HL-60 (cell line): ENCODE measurements at regions not wholly inside any gene's neighbourhood (a gene's known extent, or its start where the extent isn't known, plus 50 kb on each side); places are given as distances from the start of the nearest gene placed in this dataset.

Experiments used
- GABPA ChIP-seq: IDR thresholded peaks from 2 replicates; pipeline ENCODE4 v1.6.1; 2012; ENCODE audit warnings: low read depth
- TF ChIP-seq, protein P1 (sequence below): IDR thresholded peaks from one replicate; pipeline ENCODE4 v1.5.1; 2011; ENCODE audit warnings: low read length, control low read depth, inconsistent platforms; ENCODE audit not compliant: insufficient read depth

GRCh38 chr15:85929786-85930185 is 135.1 kb upstream of the KLHL25 start:
- no peak for TF ChIP-seq GABPA
- TF ChIP-seq, protein P1, sequence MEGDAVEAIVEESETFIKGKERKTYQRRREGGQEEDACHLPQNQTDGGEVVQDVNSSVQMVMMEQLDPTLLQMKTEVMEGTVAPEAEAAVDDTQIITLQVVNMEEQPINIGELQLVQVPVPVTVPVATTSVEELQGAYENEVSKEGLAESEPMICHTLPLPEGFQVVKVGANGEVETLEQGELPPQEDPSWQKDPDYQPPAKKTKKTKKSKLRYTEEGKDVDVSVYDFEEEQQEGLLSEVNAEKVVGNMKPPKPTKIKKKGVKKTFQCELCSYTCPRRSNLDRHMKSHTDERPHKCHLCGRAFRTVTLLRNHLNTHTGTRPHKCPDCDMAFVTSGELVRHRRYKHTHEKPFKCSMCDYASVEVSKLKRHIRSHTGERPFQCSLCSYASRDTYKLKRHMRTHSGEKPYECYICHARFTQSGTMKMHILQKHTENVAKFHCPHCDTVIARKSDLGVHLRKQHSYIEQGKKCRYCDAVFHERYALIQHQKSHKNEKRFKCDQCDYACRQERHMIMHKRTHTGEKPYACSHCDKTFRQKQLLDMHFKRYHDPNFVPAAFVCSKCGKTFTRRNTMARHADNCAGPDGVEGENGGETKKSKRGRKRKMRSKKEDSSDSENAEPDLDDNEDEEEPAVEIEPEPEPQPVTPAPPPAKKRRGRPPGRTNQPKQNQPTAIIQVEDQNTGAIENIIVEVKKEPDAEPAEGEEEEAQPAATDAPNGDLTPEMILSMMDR, result no peak
